ENCODE measurements at regions not wholly inside any gene's neighbourhood (a gene's known extent, or its start where the extent isn't known, plus 50 kb on each side); places are given as distances from the start of the nearest gene placed in this dataset.

- TF ChIP-seq, protein P1, sequence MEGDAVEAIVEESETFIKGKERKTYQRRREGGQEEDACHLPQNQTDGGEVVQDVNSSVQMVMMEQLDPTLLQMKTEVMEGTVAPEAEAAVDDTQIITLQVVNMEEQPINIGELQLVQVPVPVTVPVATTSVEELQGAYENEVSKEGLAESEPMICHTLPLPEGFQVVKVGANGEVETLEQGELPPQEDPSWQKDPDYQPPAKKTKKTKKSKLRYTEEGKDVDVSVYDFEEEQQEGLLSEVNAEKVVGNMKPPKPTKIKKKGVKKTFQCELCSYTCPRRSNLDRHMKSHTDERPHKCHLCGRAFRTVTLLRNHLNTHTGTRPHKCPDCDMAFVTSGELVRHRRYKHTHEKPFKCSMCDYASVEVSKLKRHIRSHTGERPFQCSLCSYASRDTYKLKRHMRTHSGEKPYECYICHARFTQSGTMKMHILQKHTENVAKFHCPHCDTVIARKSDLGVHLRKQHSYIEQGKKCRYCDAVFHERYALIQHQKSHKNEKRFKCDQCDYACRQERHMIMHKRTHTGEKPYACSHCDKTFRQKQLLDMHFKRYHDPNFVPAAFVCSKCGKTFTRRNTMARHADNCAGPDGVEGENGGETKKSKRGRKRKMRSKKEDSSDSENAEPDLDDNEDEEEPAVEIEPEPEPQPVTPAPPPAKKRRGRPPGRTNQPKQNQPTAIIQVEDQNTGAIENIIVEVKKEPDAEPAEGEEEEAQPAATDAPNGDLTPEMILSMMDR (IDR thresholded peaks at IDR 0.05): no peak
- no peak for TF ChIP-seq POLR2A (IDR thresholded peaks at IDR 0.05)
These were observed 670.2 kb downstream of the ACTL7B start for GRCh38 chr9:108185613-108186012.

Measured in adrenal gland (tissue), 5 donors.